Stomach (tissue), 8 donors: ENCODE measurements at regions not wholly inside any gene's neighbourhood (a gene's known extent, or its start where the extent isn't known, plus 50 kb on each side); places are given as distances from the start of the nearest gene placed in this dataset.

Experiments
- DNase-seq, 2 donors: peaks; one replicate each; pipeline versions ENCODE4 v3.0.0 to v3.0.0-alpha.2; 2013 to 2019
- H3K27ac ChIP-seq, 5 donors: fragments of 200-600 bp in 4 of 5; sonication (generic) in 4 of 5; one replicate each; pipeline ENCODE4 v1.5.1; 2013 to 2019; ENCODE audit warnings: mild to moderate bottlenecking in 1 of 5, moderate library complexity in 1 of 5
- H3K27me3 ChIP-seq, 3 donors: fragments of 200-600 bp; sonication (generic); one replicate each; pipeline ENCODE4 v1.5.1; 2017 to 2019; ENCODE audit warnings: mixed run types in 1 of 3
- H3K36me3 ChIP-seq, 4 donors: fragments of 200-600 bp; sonication (generic); 1 replicate in 3 of 4; 2 replicates in 1 of 4; pipeline ENCODE4 v1.5.1; 2016 to 2019
- H3K4me1 ChIP-seq, 4 donors: fragments of 200-600 bp; sonication (generic); one replicate each; pipeline ENCODE4 v1.5.1; 2016 to 2019
- H3K4me3 ChIP-seq, 4 donors: fragments of 200-600 bp; sonication (generic) in 3 of 4; one replicate each; pipeline ENCODE4 v1.5.1; 2016 to 2019; ENCODE audit warnings: mild to moderate bottlenecking in 1 of 4
- H3K9me3 ChIP-seq, 4 donors: fragments of 200-600 bp; sonication (generic); one replicate each; pipeline ENCODE4 v1.5.1; 2016 to 2019
- CTCF ChIP-seq, 7 experiments: fragments of 450-650 bp in 4 of 7; fragments of 200-600 bp in 3 of 7; sonication (generic) in 3 of 7; IDR thresholded peaks; one replicate each; pipeline ENCODE4 v1.5.1; 2016 to 2019; ENCODE audit warnings: antibody characterized with exemption in 7 of 7, control low read depth in 2 of 7, mild to moderate bottlenecking in 1 of 7
- EP300 ChIP-seq: sonication (generic); formaldehyde crosslinking; IDR thresholded peaks from one replicate; pipeline ENCODE4 v1.6.1; 2017; ENCODE audit warnings: antibody characterized with exemption
- POLR2A ChIP-seq, 4 donors: fragments of 450-650 bp; IDR thresholded peaks; one replicate each; pipeline ENCODE4 v1.6.1; 2016; ENCODE audit warnings: antibody characterized with exemption in 4 of 4, control low read depth in 2 of 4, mild to moderate bottlenecking in 1 of 4, moderate library complexity in 1 of 4
- POLR2AphosphoS5 ChIP-seq, 3 donors: sonication (generic); formaldehyde crosslinking; IDR thresholded peaks; one replicate each; pipeline ENCODE4 v1.6.1; 2016; ENCODE audit warnings: antibody characterized with exemption in 3 of 3
- WGBS, 5 donors: extraction: QIAGEN DNeasy Blood & Tissue Kit in 3 of 5; methylation state at CpG; one replicate each; pipeline versions ENCODE4 v1.1.5 to v1.1.7; 2013 to 2018; 5-methylcytosine and 5-hydroxymethylcytosine counted together
- intact Hi-C: fragments of 100-400 bp; cut with DNase I; formaldehyde crosslinking; loops from one replicate; pipeline ENCODE4 v1.15.1; 2023; ENCODE audit warnings: low total_unique reads
- donor health status: healthy with polysubstance abuse.
- donor health status: Bipolar disorder and iron deficiency.
- donor health status: healthy.

GRCh38 chr6:126767711-126768110 lies 350.8 kb upstream of the RSPO3 start:
- no peak for DNase-seq
- no peaks in the 10 kb centered on the region for H3K36me3 ChIP-seq
- intact Hi-C loops = no loop called here

GRCh38 chr6:126770176-126770575 lies 348.3 kb upstream of the RSPO3 start:
- 48 to 60% (median 56%) methylated on average over 1 of the region's 1 CpG for WGBS, 5 donors
- no peaks in the 10 kb centered on the region for H3K9me3 ChIP-seq
- no peaks in the 10 kb centered on the region for H3K4me1 ChIP-seq
- H3K27me3 ChIP-seq = no peaks in the 10 kb centered on the region
- H3K27ac ChIP-seq = no peak overlapping the region
- no peak overlapping the region for H3K4me3 ChIP-seq
- no peaks in the 10 kb centered on the region for H3K36me3 ChIP-seq
- intact Hi-C loops = no loop called here
- DNase-seq = no peak
- TF ChIP-seq POLR2AphosphoS5 (IDR thresholded peaks at IDR 0.05) (no peak), POLR2A (IDR thresholded peaks at IDR 0.05) (no peak), EP300 (no peak), CTCF (IDR thresholded peaks at IDR 0.05) (no peak)

More at GRCh38 chr6:126767711-126768110, 350.8 kb upstream of the RSPO3 start:
- H3K4me1 ChIP-seq = no peaks in the 10 kb centered on the region
- H3K27ac ChIP-seq = no peak overlapping the region
- no peaks in the 10 kb centered on the region for H3K27me3 ChIP-seq
- H3K4me3 ChIP-seq = no peak overlapping the region
- TF ChIP-seq POLR2A (IDR thresholded peaks at IDR 0.05) = no peak
- TF ChIP-seq EP300 = no peak
- TF ChIP-seq POLR2AphosphoS5 (IDR thresholded peaks at IDR 0.05) = no peak
- TF ChIP-seq CTCF (IDR thresholded peaks at IDR 0.05) = no peak
- no peaks in the 10 kb centered on the region for H3K9me3 ChIP-seq
- WGBS, 5 donors = 53 to 81% (median 68%) methylated on average over 1 of the region's 1 CpG

GRCh38 chr6:126773112-126773805 lies 345.2 kb upstream of the RSPO3 start:
- H3K9me3 ChIP-seq = no peaks in the 10 kb centered on the region
- H3K4me3 ChIP-seq = no peak overlapping the region
- intact Hi-C loops = no loop called here
- no peaks in the 10 kb centered on the region for H3K4me1 ChIP-seq
- no peaks in the 10 kb centered on the region for H3K36me3 ChIP-seq
- H3K27ac ChIP-seq = no peak overlapping the region
- 12 to 30% (median 22%) methylated on average over 9 of the region's 9 CpGs for WGBS, 5 donors
- H3K27me3 ChIP-seq = no peaks in the 10 kb centered on the region
- DNase-seq = no peak
- TF ChIP-seq EP300 = no peak
- no peak for TF ChIP-seq POLR2A (IDR thresholded peaks at IDR 0.05)
- TF ChIP-seq CTCF (IDR thresholded peaks at IDR 0.05) = no peak
- no peak for TF ChIP-seq POLR2AphosphoS5 (IDR thresholded peaks at IDR 0.05)

- H3K4me3 ChIP-seq = no peak overlapping the region
- no peak overlapping the region for H3K27ac ChIP-seq
- H3K36me3 ChIP-seq = no peaks in the 10 kb centered on the region
- no peaks in the 10 kb centered on the region for H3K4me1 ChIP-seq
- TF ChIP-seq CTCF (IDR thresholded peaks at IDR 0.05) = no peak
- no peak for TF ChIP-seq POLR2AphosphoS5 (IDR thresholded peaks at IDR 0.05)
- no peak for TF ChIP-seq EP300
- TF ChIP-seq POLR2A (IDR thresholded peaks at IDR 0.05) = no peak
- WGBS, 5 donors = 81 to 92% (median 91%) methylated on average over 3 of the region's 3 CpGs
- no peaks in the 10 kb centered on the region for H3K27me3 ChIP-seq
- no peak for DNase-seq
- intact Hi-C loops = no loop called here
- H3K9me3 ChIP-seq = no peaks in the 10 kb centered on the region
Observed at GRCh38 chr6:126779331-126779730, 339.1 kb upstream of the RSPO3 start.
